BLaER1 treated with 17β-estradiol and CSF1 and Interleukin-3, amounts not matched to agents 10 nM and 100 nM (cell line): ENCODE measurements at regions not wholly inside any gene's neighbourhood (a gene's known extent, or its start where the extent isn't known, plus 50 kb on each side); places are given as distances from the start of the nearest gene placed in this dataset.

Experiments
- H3K27ac ChIP-seq, 11 experiments: shearing (Covaris generic); formaldehyde crosslinking; 2 replicates each; pipeline ENCODE4 v1.8.1; 2022
- H3K27me3 ChIP-seq, 11 experiments: shearing (Covaris generic); formaldehyde crosslinking; 2 replicates each; pipeline ENCODE4 v1.8.1; 2022
- H3K36me3 ChIP-seq, 11 experiments: shearing (Covaris generic); formaldehyde crosslinking; 2 replicates each; pipeline ENCODE4 v1.8.1; 2022
- H3K4me1 ChIP-seq, 10 experiments: shearing (Covaris generic); formaldehyde crosslinking; 2 replicates each; pipeline ENCODE4 v1.8.1; 2022
- H3K4me2 ChIP-seq, 11 experiments: shearing (Covaris generic); formaldehyde crosslinking; 2 replicates each; pipeline ENCODE4 v1.8.1; 2022
- H3K4me3 ChIP-seq, 10 experiments: shearing (Covaris generic); formaldehyde crosslinking; 2 replicates each; pipeline ENCODE4 v1.8.1; 2022
- H3K9ac ChIP-seq, 11 experiments: shearing (Covaris generic); formaldehyde crosslinking; 2 replicates each; pipeline ENCODE4 v1.8.1; 2022
- H3K9me3 ChIP-seq, 11 experiments: shearing (Covaris generic); formaldehyde crosslinking; replicated peaks in 1 of 11; 2 replicates each; pipeline ENCODE4 v1.8.1; 2022
- H4K20me1 ChIP-seq, 11 experiments: shearing (Covaris generic); formaldehyde crosslinking; 2 replicates each; pipeline ENCODE4 v1.8.1; 2022
- Cebpa-rat ChIP-seq, 11 experiments: shearing (Covaris generic); IDR thresholded peaks; 2 replicates each; pipeline ENCODE4 v1.8.1; 2022

DNA sequence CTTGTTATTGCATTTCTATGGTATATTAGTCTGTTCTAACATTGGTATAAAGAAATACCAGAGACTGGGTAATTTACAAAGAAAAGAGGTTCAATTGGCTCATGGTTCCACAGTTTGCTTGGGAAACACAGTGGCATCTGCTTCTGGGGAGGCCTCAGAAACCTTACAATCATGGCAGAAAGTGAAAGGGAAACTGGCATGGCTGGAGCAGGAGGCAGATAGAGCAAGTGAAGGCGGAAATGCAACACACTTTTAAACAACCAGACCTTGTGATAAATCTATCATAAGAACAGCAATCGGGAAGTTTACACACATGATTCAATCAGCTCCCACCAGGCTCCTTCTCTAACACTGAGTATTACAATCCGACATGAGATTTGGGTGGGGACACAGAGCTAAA lies 346.6 kb upstream of the GNPDA2 start:
- Histone ChIP-seq H3K4me2 (0 out of 22 replicates have a peak overlapping the region, but pooled peaks of 2 of the 11 experiments have one; percentile 3 to 38), H3K4me3 (no peak overlapping the region), H4K20me1 (no peaks in the 10 kb centered on the region), H3K27me3 (no peaks in the 10 kb centered on the region), H3K27ac (no peak overlapping the region; a peak in 1 of 22 replicates), H3K9ac (no peak overlapping the region), H3K4me1 (no peaks in the 10 kb centered on the region), H3K9me3 (peaks cover 0 to 4% (median 0%) of the 10 kb centered on the region in 11 experiments; a peak in 1 of 22 replicates), H3K36me3 (no peaks in the 10 kb centered on the region)
- no peak for TF ChIP-seq Cebpa-rat (IDR thresholded peaks at IDR 0.05)

- TF ChIP-seq Cebpa-rat (IDR thresholded peaks at IDR 0.05): no peak
- no peaks in the 10 kb centered on the region for H3K4me1 ChIP-seq
- H3K27me3 ChIP-seq: no peaks in the 10 kb centered on the region
- H3K9ac ChIP-seq: no peak overlapping the region
- H3K36me3 ChIP-seq: no peaks in the 10 kb centered on the region
- no peak overlapping the region for H3K4me2 ChIP-seq
- no peak overlapping the region for H3K27ac ChIP-seq
- peaks cover 0 to 4% (median 0%) of the 10 kb centered on the region in 11 experiments; a peak in 1 of 22 replicates for H3K9me3 ChIP-seq
- no peak overlapping the region for H3K4me3 ChIP-seq
- no peaks in the 10 kb centered on the region for H4K20me1 ChIP-seq
These were observed 338.4 kb upstream of the GNPDA2 start for GRCh38 chr4:45064741-45065140.

GRCh38 chr4:45063696-45064095 lies 337.3 kb upstream of the GNPDA2 start:
- no peak overlapping the region for H3K4me2 ChIP-seq
- no peak overlapping the region for H3K27ac ChIP-seq
- H3K27me3 ChIP-seq: no peaks in the 10 kb centered on the region
- no peak overlapping the region for H3K4me3 ChIP-seq
- no peak for TF ChIP-seq Cebpa-rat (IDR thresholded peaks at IDR 0.05)
- H3K9me3 ChIP-seq: no peaks in the 10 kb centered on the region
- no peaks in the 10 kb centered on the region for H3K4me1 ChIP-seq
- H3K9ac ChIP-seq: no peak overlapping the region
- no peaks in the 10 kb centered on the region for H3K36me3 ChIP-seq
- no peaks in the 10 kb centered on the region for H4K20me1 ChIP-seq

DNA sequence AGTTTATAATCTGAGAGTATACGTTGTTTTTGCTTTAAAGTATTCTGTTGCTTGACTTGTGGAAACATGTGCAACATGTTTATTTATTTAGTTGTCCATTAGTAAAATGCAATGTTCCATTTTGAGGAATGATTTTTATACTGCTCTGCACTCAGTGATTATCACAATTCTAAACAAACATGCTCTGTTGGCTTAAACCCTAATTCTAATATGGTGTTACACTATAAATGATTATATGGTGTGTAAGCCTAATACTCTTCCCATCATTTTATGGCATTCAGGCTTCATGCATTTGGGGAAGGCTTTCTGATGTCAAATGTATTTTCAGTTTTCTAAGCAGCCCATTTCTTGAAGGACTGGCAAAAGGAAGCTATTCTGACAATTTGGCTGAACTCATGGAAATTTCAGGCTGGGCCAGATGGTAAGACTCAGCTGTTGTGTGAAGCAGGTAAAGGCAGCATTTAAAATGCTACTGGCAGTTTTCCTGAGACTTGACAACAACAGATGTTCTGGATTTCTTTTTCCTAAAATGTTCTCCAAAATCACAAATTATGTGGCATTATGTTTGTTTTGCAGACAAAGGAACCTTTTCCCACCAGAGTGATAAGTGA lies 336.7 kb upstream of the GNPDA2 start:
- Histone ChIP-seq H3K9me3 (no peaks in the 10 kb centered on the region), H3K4me3 (no peak overlapping the region), H3K4me2 (no peak overlapping the region), H3K27ac (no peak overlapping the region), H3K36me3 (no peaks in the 10 kb centered on the region), H3K27me3 (no peaks in the 10 kb centered on the region), H4K20me1 (no peaks in the 10 kb centered on the region), H3K4me1 (no peaks in the 10 kb centered on the region), H3K9ac (no peak overlapping the region)
- no peak for TF ChIP-seq Cebpa-rat (IDR thresholded peaks at IDR 0.05)

- Histone ChIP-seq H3K4me3 (no peak overlapping the region), H3K27ac (no peak overlapping the region)
These were observed 317.6 kb upstream of the GNPDA2 start for GRCh38 chr4:45043911-45044310.

GRCh38 chr4:45036677-45037076 lies 310.3 kb upstream of the GNPDA2 start:
- Histone ChIP-seq H3K9ac (no peak overlapping the region), H3K36me3 (no peaks in the 10 kb centered on the region), H3K27ac (no peak overlapping the region), H3K4me2 (no peak overlapping the region), H3K4me1 (no peaks in the 10 kb centered on the region), H4K20me1 (no peaks in the 10 kb centered on the region), H3K27me3 (no peaks in the 10 kb centered on the region), H3K9me3 (no peaks in the 10 kb centered on the region), H3K4me3 (no peak overlapping the region)
- no peak for TF ChIP-seq Cebpa-rat (IDR thresholded peaks at IDR 0.05)

More at GRCh38 chr4:45043911-45044310, 317.6 kb upstream of the GNPDA2 start:
- Histone ChIP-seq H3K27me3 (no peaks in the 10 kb centered on the region), H3K9ac (no peak overlapping the region), H3K4me1 (no peaks in the 10 kb centered on the region), H3K9me3 (peaks cover 12 to 18% (median 14%) of the 10 kb centered on the region in 11 experiments), H4K20me1 (no peaks in the 10 kb centered on the region), H3K36me3 (no peaks in the 10 kb centered on the region), H3K4me2 (no peak overlapping the region)
- TF ChIP-seq Cebpa-rat (IDR thresholded peaks at IDR 0.05): no peak

DNA sequence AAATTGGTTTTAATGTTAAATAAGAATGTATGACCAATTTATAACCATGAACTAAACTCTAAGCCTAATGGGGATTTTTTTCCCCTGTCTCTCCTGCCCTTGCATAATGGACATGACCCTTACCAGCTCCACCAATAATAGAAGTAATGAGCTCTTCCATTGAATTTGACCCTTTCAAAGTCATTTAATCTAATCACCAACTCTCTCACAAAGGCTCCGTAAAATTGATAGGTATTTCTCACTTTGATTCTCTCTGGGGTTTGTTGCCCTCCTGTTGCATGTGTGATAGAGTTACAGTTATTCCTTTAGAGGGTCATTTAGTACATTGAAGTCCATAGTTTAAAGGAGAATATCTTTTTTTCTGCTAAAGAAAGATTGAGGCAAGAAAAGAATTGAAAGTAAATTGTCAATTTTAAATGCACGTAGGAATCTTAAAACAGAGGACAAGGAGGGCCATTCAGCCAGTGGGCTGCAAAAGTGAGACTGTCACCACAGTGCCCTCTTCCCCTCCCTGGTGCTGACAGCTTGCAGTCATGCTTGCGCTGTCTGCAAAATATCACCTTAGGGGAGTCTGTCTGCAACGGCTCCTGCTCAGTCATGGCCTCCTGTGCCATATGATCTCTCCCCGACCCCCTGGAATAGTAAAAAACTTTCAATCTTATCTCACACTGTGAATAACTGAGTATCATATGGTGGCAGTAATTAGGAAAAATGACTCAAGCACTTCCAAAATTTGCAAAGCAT lies 307.5 kb upstream of the GNPDA2 start:
- H3K27ac ChIP-seq: no peak overlapping the region
- no peak for TF ChIP-seq Cebpa-rat (IDR thresholded peaks at IDR 0.05)
- no peak overlapping the region for H3K4me2 ChIP-seq
- H3K4me1 ChIP-seq: no peaks in the 10 kb centered on the region
- no peak overlapping the region for H3K9ac ChIP-seq
- no peaks in the 10 kb centered on the region for H3K27me3 ChIP-seq
- H3K36me3 ChIP-seq: no peaks in the 10 kb centered on the region
- no peak overlapping the region for H3K4me3 ChIP-seq
- no peaks in the 10 kb centered on the region for H3K9me3 ChIP-seq
- H4K20me1 ChIP-seq: no peaks in the 10 kb centered on the region

- Histone ChIP-seq H3K9ac (no peak overlapping the region), H4K20me1 (no peaks in the 10 kb centered on the region), H3K27me3 (no peaks in the 10 kb centered on the region), H3K9me3 (no peaks in the 10 kb centered on the region), H3K36me3 (no peaks in the 10 kb centered on the region), H3K27ac (no peak overlapping the region), H3K4me2 (no peak overlapping the region), H3K4me1 (no peaks in the 10 kb centered on the region), H3K4me3 (no peak overlapping the region)
- TF ChIP-seq Cebpa-rat (IDR thresholded peaks at IDR 0.05): no peak
These were observed 303.7 kb upstream of the GNPDA2 start for GRCh38 chr4:45030059-45030458.

- no peak overlapping the region for H3K27ac ChIP-seq
- H3K36me3 ChIP-seq: no peaks in the 10 kb centered on the region
- H3K4me2 ChIP-seq: no peak overlapping the region
- H3K4me3 ChIP-seq: no peak overlapping the region
- no peak for TF ChIP-seq Cebpa-rat (IDR thresholded peaks at IDR 0.05)
- no peaks in the 10 kb centered on the region for H4K20me1 ChIP-seq
- H3K9ac ChIP-seq: no peak overlapping the region
- H3K9me3 ChIP-seq: no peaks in the 10 kb centered on the region
- 0 out of 20 replicates have a peak, but pooled peaks cover 0 to 5% (median 0%) of the 10 kb centered on the region in 10 experiments for H3K4me1 ChIP-seq
- no peaks in the 10 kb centered on the region for H3K27me3 ChIP-seq
These were observed 281.2 kb upstream of the GNPDA2 start for GRCh38 chr4:45007508-45007907.

DNA sequence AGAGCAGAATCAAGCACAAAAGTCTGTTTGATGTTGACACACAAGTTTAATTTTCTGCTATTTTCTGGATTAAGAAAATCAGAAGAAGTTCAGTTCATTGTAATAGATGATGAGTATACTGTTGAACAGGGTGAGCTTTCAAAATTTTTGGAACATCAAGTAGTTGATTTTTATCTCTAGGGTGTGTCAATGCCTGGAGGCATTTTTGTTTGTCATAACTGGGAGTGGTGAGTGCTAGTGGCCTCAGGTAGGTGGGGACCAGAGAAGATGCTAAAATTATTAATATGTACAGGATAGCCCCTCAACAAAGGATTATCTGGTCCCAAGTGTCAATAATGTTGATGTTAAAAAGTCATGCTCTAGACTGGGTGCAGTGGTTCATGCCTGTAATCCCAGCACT lies 279.7 kb upstream of the GNPDA2 start:
- Histone ChIP-seq H3K27ac (no peak overlapping the region), H3K27me3 (no peaks in the 10 kb centered on the region), H3K4me2 (no peak overlapping the region), H4K20me1 (no peaks in the 10 kb centered on the region), H3K9me3 (no peaks in the 10 kb centered on the region), H3K4me1 (0 out of 20 replicates have a peak, but pooled peaks cover 0 to 5% (median 0%) of the 10 kb centered on the region in 10 experiments), H3K36me3 (no peaks in the 10 kb centered on the region), H3K9ac (no peak overlapping the region), H3K4me3 (no peak overlapping the region)
- TF ChIP-seq Cebpa-rat (IDR thresholded peaks at IDR 0.05): no peak
